Retina (tissue), 1 donor: ENCODE measurements at regions not wholly inside any gene's neighbourhood (a gene's known extent, or its start where the extent isn't known, plus 50 kb on each side); places are given as distances from the start of the nearest gene placed in this dataset.
"Not testable (repeated sequence)": the region's sequence is repeated elsewhere in the genome, so short reads cannot be mapped to it uniquely, and the experiment has no call there.

ENCODE experiments used
- DNase-seq: peaks from one replicate; pipeline ENCODE4 v3.0.0-alpha.2; 2016

GRCh38 chr13:76331943-76332712 lies 554.1 kb downstream of the KCTD12 start:
- DNase-seq: no peak

- DNase-seq: no peak
Observed at GRCh38 chr13:76330761-76331160, 555.4 kb downstream of the KCTD12 start.

GRCh38 chr13:76329866-76330580 lies 556.2 kb downstream of the KCTD12 start:
- DNase-seq: no peak

GRCh38 chr13:76329004-76329403 lies 557.2 kb downstream of the KCTD12 start:
- DNase-seq: no peak

DNA sequence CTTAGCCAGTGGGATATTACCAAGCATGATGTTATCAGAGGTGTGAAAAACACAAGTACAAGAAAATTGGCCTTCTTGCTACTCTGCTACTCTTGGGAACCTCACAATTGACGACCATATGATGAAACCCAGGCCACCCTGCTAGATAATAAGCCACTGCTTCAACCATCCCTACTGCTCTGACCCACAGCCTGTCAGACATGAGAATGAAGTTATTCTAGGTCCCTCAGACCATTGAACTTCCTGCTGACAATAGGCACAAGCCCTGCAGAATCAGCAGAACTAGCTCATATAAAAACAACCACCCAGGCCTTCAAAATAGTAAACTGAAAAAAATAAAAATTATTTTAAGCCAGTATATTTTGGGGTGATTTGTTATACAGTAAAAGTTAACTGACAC lies 559.9 kb downstream of the KCTD12 start:
- no peak for DNase-seq

GRCh38 chr13:76319921-76320320 lies 566.3 kb downstream of the KCTD12 start:
- DNase-seq: no peak

DNA sequence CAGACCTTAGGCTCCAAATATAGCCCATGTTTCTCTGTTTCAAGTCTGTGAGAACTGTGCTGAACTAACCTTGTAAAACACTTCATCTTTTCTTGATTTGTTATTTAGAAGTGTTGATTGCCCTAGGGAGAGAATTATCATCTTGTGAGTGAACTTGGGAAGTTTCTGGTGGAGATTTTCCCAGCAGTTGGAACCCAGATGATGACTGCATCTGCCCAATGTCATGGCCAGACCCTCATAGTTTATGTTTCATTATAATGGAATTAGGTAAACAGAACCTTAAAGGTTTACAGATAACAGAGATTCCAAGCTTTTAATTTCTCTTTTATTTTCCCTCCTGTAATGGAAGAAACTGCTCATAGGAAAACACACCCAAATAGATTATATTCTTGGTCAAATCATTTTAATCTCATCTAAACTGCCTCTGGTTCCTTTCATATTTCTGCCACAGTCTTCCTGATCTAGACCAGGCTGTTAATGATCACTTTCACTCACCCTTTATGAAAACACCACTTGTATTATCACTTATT lies 569.1 kb downstream of the KCTD12 start:
- no peak for DNase-seq

DNA sequence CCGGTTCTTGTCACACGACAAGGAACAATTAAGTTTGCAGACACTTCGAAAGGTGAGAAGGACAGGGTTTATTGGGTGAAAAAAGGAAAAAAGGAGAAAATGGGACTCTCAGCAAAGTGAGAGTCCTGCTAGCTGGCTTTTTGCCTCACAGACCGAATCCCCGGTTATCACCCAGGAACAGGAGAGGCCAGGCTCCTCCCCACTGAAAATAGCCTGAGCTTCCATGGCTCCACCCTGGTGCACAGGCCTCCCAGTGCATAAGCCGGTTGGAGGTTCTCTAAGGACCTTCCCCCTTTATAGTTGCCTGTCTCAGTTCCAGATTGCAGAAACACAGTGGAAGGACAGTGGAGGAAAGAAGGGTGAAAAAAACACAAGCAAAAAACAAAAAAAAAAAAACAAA lies 571.7 kb downstream of the KCTD12 start:
- DNase-seq: no peak

GRCh38 chr13:76307142-76307541 lies 579.1 kb downstream of the KCTD12 start:
- no peak for DNase-seq

DNA sequence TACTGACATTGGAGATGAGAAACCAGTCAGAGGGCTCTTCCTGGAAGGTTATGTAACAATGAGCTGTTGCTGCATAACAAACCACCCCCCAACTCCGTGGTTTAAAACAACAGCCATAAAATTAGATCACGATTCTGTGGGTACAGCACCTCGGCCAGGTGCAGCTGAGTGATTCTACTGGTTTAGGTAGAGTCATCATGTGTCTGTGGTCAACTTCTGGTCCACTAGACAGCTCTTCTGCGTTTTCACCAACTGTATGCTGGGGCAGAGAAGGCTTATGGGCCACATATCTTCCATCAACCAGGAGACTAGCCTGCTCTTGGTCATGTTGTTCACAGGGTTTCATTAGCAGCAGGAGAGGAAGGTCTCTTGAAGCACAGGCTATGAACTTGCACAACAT lies 585.5 kb downstream of the KCTD12 start:
- DNase-seq: no peak

- no peak for DNase-seq
Observed at GRCh38 chr13:76297331-76297730, 588.9 kb downstream of the KCTD12 start.

- no peak for DNase-seq
Observed at GRCh38 chr13:76296751-76297150, 589.5 kb downstream of the KCTD12 start.

- DNase-seq: not testable (repeated sequence)
Observed at GRCh38 chr13:76295020-76295419, 591.2 kb downstream of the KCTD12 start.

- DNase-seq: no peak
Observed at GRCh38 chr13:76293751-76294150, 592.5 kb downstream of the KCTD12 start.

GRCh38 chr13:76293346-76293745 lies 592.9 kb downstream of the KCTD12 start:
- DNase-seq: no peak

- no peak for DNase-seq
Observed at GRCh38 chr13:76292726-76293125, 593.5 kb downstream of the KCTD12 start.

GRCh38 chr13:76292031-76292430 lies 594.2 kb downstream of the KCTD12 start:
- no peak for DNase-seq

DNA sequence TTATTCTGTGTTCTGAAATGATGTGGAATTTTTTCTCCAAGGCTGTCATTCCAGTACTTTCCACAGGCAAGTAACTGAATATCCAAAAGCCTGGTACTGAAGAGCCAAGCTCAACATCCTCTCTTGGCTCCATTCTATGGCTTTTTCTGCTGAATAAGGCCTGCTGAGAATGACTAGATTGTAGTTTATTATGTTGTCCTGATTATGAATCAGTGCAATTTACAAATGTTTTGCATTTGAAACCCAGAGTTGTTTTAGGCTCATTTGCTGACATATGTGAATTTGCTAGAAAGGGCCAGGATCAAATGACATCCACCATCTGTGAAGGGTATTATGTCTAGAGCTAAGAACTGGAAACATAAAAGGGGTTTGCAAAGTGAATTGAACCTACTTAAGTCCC lies 596.6 kb downstream of the KCTD12 start:
- DNase-seq: no peak

DNA sequence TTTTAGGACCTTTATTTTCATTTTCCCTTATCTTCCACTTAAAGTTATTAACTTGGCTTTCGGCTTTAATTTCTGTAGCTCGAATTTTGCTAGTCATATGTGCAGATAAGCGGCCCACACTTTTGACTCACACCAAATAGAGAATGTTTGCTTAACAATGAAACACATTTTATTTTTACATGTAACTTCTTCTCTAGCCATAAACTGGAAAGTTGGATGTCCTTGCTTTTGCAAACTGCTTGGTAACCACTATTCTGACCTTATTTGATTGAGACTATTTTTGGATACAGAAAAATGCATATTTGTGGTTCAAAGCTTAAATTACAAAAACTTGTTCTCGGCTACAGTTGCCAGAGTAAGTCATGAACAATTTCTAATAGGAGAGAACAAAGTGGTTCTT lies 600.0 kb downstream of the KCTD12 start:
- DNase-seq: no peak

GRCh38 chr13:76285463-76285862 lies 600.7 kb downstream of the KCTD12 start:
- DNase-seq: no peak

DNA sequence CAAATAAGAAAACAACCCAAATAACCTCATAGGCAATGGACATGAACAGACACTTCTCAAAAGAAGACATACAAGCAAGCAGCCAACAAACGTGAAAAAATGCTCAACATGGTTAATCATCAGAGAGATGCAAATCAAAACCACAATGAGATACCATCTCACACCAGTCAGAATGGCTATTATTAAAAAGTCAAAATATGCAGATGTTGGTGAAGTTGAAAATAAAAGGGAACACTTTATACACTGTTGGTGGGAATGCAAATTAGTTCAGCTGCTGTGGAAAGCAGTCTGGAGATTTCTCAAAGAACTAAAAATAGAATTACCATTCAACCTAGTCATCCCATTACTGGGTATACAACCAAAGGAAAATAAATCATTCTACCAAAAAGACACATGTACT lies 606.4 kb downstream of the KCTD12 start:
- not testable (repeated sequence) for DNase-seq

- DNase-seq: no peak
Observed at GRCh38 chr13:76271728-76272232, 614.4 kb downstream of the KCTD12 start.

DNA sequence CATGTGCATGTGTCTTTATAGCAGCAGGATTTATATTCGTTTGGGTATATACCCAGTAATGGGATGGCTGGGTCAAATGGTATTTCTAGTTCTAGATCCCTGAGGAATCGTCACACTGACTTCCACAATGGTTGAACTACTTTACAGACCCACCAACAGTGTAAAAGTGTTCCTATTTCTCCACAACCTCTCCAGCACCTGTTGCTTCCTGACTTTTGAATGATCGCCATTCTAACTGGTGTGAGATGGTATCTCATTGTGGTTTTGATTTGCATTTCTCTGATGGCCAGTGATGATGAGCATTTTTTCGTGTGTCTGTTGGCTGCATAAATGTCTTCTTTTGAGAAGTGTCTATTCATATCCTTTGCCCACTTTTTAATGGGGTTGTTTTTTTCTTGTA lies 617.9 kb downstream of the KCTD12 start:
- DNase-seq: not testable (repeated sequence)

DNA sequence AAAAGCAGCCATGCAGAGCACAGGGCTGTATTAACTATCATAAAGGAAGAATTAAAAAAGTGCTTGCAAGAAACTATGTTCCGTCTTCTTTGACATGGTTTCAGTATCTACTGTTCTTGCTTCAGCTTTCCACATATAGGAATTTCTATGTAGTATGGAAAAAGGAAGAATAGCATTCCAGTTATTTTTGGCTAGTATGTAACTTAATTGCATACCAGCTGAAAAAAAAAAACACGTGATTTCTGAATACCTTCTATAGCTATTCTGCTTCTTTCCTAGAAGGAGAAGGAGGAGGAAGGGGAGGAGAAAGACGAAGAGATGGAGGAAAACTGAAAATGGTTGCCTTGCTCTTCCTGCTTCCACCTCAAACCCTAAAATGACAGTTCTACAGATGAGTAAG lies 619.0 kb downstream of the KCTD12 start:
- DNase-seq: no peak
